SK-N-MC (cell line): ENCODE measurements at regions not wholly inside any gene's neighbourhood (a gene's known extent, or its start where the extent isn't known, plus 50 kb on each side); places are given as distances from the start of the nearest gene placed in this dataset.

Source experiments
- EZH2 ChIP-seq: fragments of 200-600 bp; sonication (generic); IDR thresholded peaks from one replicate; pipeline ENCODE4 v1.6.1; 2017; ENCODE audit warnings: antibody characterized with exemption
- FOXP2 ChIP-seq: optimal IDR thresholded peaks from 2 replicates; pipeline ENCODE3; 2011; ENCODE audit warnings: mild to moderate bottlenecking, moderate library complexity; ENCODE audit not compliant: insufficient read depth; ENCODE audit errors: extremely low read length, control extremely low read depth
- POLR2AphosphoS5 ChIP-seq: IDR thresholded peaks from 2 replicates; pipeline ENCODE4 v1.6.1; 2012; ENCODE audit warnings: mild to moderate bottlenecking, low read depth, low read length, borderline replicate concordance

- no peak for TF ChIP-seq POLR2AphosphoS5
- no peak for TF ChIP-seq EZH2
- no peak for TF ChIP-seq FOXP2
These were observed 131.0 kb upstream of the TNRC6C start for GRCh38 chr17:77827511-77827910.
